Smooth muscle cell (in vitro differentiated cells): ENCODE measurements at regions not wholly inside any gene's neighbourhood (a gene's known extent, or its start where the extent isn't known, plus 50 kb on each side); places are given as distances from the start of the nearest gene placed in this dataset.

Experiments used
- DNase-seq: peaks from one replicate; lab custom pipeline; 2025; ENCODE audit not compliant: unreplicated experiment; lab: John Stamatoyannopoulos, UW
- H2AFZ ChIP-seq: fragments of 200-600 bp; sonication (generic); 2 replicates; pipeline ENCODE4 v1.6.0; 2016; ENCODE audit warnings: antibody characterized with exemption, low read depth, mild to moderate bottlenecking
- H3F3A ChIP-seq: fragments of 200-600 bp; sonication (generic); 2 replicates; pipeline ENCODE4 v1.6.0; 2017; ENCODE audit warnings: antibody characterized with exemption, low read depth
- H3K27ac ChIP-seq: fragments of 200-600 bp; sonication (generic); 2 replicates; pipeline ENCODE4 v1.5.1; 2016; ENCODE audit warnings: low read depth, mild to moderate bottlenecking
- H3K27me3 ChIP-seq: fragments of 200-600 bp; sonication (generic); 2 replicates; pipeline ENCODE4 v1.6.1; 2016; ENCODE audit warnings: low read depth, mild to moderate bottlenecking
- H3K36me3 ChIP-seq: fragments of 200-600 bp; sonication (generic); 2 replicates; pipeline ENCODE4 v1.5.1; 2016; ENCODE audit warnings: low read depth
- H3K4me1 ChIP-seq: fragments of 200-600 bp; sonication (generic); 2 replicates; pipeline ENCODE4 v1.5.1; 2016; ENCODE audit warnings: low read depth
- H3K4me2 ChIP-seq: fragments of 200-600 bp; sonication (generic); 2 replicates; pipeline ENCODE4 v1.6.0; 2016; ENCODE audit warnings: mild to moderate bottlenecking
- H3K4me3 ChIP-seq: fragments of 200-600 bp; sonication (generic); 2 replicates; pipeline ENCODE4 v1.5.1; 2016; ENCODE audit warnings: mild to moderate bottlenecking
- H3K79me2 ChIP-seq: fragments of 200-600 bp; sonication (generic); 2 replicates; pipeline ENCODE4 v1.6.0; 2016; ENCODE audit warnings: low read depth, mild to moderate bottlenecking
- H3K9ac ChIP-seq: fragments of 200-600 bp; sonication (generic); 2 replicates; pipeline ENCODE4 v1.6.0; 2016; ENCODE audit warnings: low read depth
- H3K9me3 ChIP-seq: fragments of 200-600 bp; sonication (generic); replicated peaks from 2 replicates; pipeline ENCODE4 v1.5.1; 2016; ENCODE audit warnings: low read depth
- H4K20me1 ChIP-seq: fragments of 200-600 bp; sonication (generic); 2 replicates; pipeline ENCODE4 v1.6.0; 2016; ENCODE audit warnings: low read depth
- WGBS: methylation state at CpG from one replicate; pipeline ENCODE4 v1.1.7; 2016; ENCODE audit warnings: low lambda C conversion rate; 5-methylcytosine and 5-hydroxymethylcytosine counted together
- TF ChIP-seq, protein P1 (sequence below): fragments of 200-600 bp; sonication (generic); IDR thresholded peaks from 2 replicates; pipeline ENCODE4 v1.5.1; 2017; ENCODE audit warnings: borderline replicate concordance, mild to moderate bottlenecking, antibody characterized with exemption; ENCODE audit not compliant: insufficient read depth, poor library complexity, severe bottlenecking

- no peaks in the 10 kb centered on the region for H3K27me3 ChIP-seq
- H3K4me1 ChIP-seq, result no peaks in the 10 kb centered on the region
- DNase-seq, result no peak
- WGBS, result 92% methylated on average over 2 of the region's 2 CpGs
- no peak overlapping the region for H3K9ac ChIP-seq
- H2AFZ ChIP-seq, result no peak overlapping the region
- no peaks in the 10 kb centered on the region for H4K20me1 ChIP-seq
- H3K79me2 ChIP-seq, result no peaks in the 10 kb centered on the region
- TF ChIP-seq, protein P1, sequence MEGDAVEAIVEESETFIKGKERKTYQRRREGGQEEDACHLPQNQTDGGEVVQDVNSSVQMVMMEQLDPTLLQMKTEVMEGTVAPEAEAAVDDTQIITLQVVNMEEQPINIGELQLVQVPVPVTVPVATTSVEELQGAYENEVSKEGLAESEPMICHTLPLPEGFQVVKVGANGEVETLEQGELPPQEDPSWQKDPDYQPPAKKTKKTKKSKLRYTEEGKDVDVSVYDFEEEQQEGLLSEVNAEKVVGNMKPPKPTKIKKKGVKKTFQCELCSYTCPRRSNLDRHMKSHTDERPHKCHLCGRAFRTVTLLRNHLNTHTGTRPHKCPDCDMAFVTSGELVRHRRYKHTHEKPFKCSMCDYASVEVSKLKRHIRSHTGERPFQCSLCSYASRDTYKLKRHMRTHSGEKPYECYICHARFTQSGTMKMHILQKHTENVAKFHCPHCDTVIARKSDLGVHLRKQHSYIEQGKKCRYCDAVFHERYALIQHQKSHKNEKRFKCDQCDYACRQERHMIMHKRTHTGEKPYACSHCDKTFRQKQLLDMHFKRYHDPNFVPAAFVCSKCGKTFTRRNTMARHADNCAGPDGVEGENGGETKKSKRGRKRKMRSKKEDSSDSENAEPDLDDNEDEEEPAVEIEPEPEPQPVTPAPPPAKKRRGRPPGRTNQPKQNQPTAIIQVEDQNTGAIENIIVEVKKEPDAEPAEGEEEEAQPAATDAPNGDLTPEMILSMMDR, result no peak
- H3K36me3 ChIP-seq, result no peaks in the 10 kb centered on the region
- no peak overlapping the region for H3K4me3 ChIP-seq
- H3K9me3 ChIP-seq, result no peaks in the 10 kb centered on the region
- no peak overlapping the region for H3K27ac ChIP-seq
- H3K4me2 ChIP-seq, result no peak overlapping the region
- H3F3A ChIP-seq, result no peaks in the 10 kb centered on the region
These were observed 301.9 kb upstream of the DSEL start for GRCh38 chr18:67818432-67818831.

DNA sequence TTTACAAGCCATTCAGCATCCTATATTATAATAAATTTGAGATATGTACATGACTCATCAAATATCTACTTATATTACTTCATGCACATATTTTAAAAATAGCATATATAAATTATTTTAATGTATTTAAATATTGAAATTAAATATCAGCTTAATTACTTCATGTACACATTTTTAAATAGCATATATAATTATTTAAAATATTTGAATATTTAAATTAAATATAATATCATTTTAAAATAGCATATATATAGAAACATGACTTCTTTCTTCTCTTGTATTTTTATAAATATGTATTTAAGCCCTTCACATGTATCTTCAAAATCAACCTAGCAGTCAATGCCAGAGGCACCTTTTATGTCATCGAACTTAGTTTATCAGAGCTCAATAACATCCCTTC is 298.8 kb upstream of the DSEL start:
- Histone ChIP-seq H2AFZ (no peak overlapping the region), H3K36me3 (no peaks in the 10 kb centered on the region), H3K79me2 (no peaks in the 10 kb centered on the region), H3K4me1 (no peaks in the 10 kb centered on the region), H3K9me3 (no peaks in the 10 kb centered on the region), H3K27ac (no peak overlapping the region), H3K9ac (no peak overlapping the region), H3K4me3 (no peak overlapping the region), H4K20me1 (no peaks in the 10 kb centered on the region), H3K27me3 (no peaks in the 10 kb centered on the region), H3F3A (no peaks in the 10 kb centered on the region), H3K4me2 (no peak overlapping the region)
- no peak for DNase-seq
- TF ChIP-seq, protein P1, result no peak
- 100% methylated on average over 1 of the region's 1 CpG for WGBS

- H3K4me2 ChIP-seq, result no peak overlapping the region
- no peak for DNase-seq
- H3K27me3 ChIP-seq, result no peaks in the 10 kb centered on the region
- H3K79me2 ChIP-seq, result no peaks in the 10 kb centered on the region
- no peaks in the 10 kb centered on the region for H3K4me1 ChIP-seq
- no peak overlapping the region for H3K9ac ChIP-seq
- TF ChIP-seq, protein P1, result no peak
- H3K4me3 ChIP-seq, result no peak overlapping the region
- H3K9me3 ChIP-seq, result no peaks in the 10 kb centered on the region
- H2AFZ ChIP-seq, result no peak overlapping the region
- no peak overlapping the region for H3K27ac ChIP-seq
- H3F3A ChIP-seq, result no peaks in the 10 kb centered on the region
- no peaks in the 10 kb centered on the region for H4K20me1 ChIP-seq
- no peaks in the 10 kb centered on the region for H3K36me3 ChIP-seq
- WGBS, result 88% methylated on average over 4 of the region's 4 CpGs
These were observed 297.0 kb upstream of the DSEL start for GRCh38 chr18:67813380-67814028.

DNA sequence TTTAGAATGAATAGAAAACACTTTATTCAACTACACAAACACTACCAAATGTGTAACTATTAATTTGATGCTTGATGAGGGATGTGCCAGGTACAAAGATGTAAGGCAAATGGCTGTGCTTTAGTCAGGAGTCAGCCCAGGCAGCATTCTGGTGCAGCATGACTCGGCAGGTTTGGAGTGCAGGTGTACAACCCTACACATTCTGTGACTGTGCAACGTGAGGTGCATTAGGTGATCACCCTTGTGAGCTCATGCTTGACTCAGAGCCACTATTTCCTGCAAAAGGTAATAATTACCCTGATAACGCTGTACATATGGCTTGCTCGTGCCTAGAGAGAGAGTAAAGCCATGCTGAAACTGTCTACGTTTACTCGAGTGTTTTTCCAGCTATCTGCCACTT is 288.7 kb upstream of the DSEL start:
- no peak overlapping the region for H3K4me2 ChIP-seq
- H2AFZ ChIP-seq, result no peak overlapping the region
- no peaks in the 10 kb centered on the region for H3F3A ChIP-seq
- no peak overlapping the region for H3K27ac ChIP-seq
- H3K79me2 ChIP-seq, result no peaks in the 10 kb centered on the region
- no peaks in the 10 kb centered on the region for H3K4me1 ChIP-seq
- H3K27me3 ChIP-seq, result no peaks in the 10 kb centered on the region
- no peaks in the 10 kb centered on the region for H4K20me1 ChIP-seq
- H3K4me3 ChIP-seq, result no peak overlapping the region
- WGBS, result 92% methylated on average over 6 of the region's 6 CpGs
- no peaks in the 10 kb centered on the region for H3K36me3 ChIP-seq
- H3K9me3 ChIP-seq, result no peaks in the 10 kb centered on the region
- no peak for DNase-seq
- TF ChIP-seq, protein P1, result no peak
- no peak overlapping the region for H3K9ac ChIP-seq
